GM12873 (cell line): ENCODE measurements at regions not wholly inside any gene's neighbourhood (a gene's known extent, or its start where the extent isn't known, plus 50 kb on each side); places are given as distances from the start of the nearest gene placed in this dataset.

Experiments used
- CTCF ChIP-seq: IDR thresholded peaks from 2 replicates; pipeline ENCODE4 v1.5.1; 2012; ENCODE audit warnings: low read depth, mild to moderate bottlenecking, moderate library complexity, low read length, control low read depth; ENCODE audit not compliant: insufficient read depth; ENCODE audit errors: missing control alignments

- no peak for TF ChIP-seq CTCF
Measured at GRCh38 chr13:74289861-74290773, 155.9 kb upstream of the KLF12 start.

DNA sequence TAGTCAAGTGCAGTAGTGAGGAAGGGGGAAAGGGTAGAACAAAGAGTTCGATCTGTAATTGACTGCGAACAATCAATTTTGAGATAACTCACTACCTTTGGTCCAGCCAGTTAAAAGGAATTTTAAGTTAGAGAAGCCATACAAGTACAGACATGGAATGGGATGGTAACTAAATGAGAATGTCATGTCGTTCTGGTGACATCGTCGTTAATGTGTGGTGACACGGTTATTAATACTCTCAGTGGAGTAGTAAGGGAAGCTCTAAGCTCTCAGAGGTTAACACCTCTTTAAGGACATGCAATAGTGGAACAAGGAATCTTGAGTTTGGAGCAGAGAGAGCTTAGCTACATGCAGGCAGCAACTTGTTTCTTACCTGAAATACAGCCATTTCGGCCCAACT lies 154.9 kb upstream of the KLF12 start:
- TF ChIP-seq CTCF: no peak

GRCh38 chr13:74288361-74288911 lies 154.2 kb upstream of the KLF12 start:
- TF ChIP-seq CTCF: no peak

GRCh38 chr13:74287724-74288169 lies 153.5 kb upstream of the KLF12 start:
- TF ChIP-seq CTCF: no peak

DNA sequence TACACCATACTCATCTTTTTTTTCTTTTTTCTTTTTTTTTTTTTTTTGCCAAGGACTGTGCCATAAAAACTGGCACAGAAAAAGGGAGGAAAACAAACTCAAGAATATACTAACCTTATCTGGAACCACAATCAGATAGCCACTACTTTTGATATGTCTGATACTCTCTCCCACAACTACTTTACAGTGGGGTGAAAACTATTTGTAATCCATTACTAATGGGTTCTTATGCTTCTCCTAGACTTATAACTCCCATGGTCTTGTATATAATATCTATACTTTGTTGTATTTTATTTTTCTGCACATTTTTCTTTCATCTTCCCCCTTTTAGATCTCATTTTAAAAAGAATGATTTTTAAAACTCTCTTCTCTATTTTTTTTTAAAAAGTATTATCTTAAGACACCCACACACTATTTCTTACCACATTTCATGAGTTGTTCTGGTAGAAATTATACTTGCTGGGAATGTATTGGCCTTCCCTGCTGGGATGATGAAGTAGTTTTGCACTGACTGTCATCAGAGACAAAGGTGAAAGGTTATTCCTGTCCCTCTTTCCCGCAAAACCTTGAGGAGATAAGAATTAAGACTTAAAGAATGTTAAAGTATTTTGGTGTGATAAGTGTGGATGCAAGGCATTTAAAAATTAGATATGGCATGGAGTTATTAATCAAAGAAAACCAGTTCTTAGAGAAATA lies 146.7 kb upstream of the KLF12 start:
- no peak for TF ChIP-seq CTCF

GRCh38 chr13:74280093-74280794 lies 146.0 kb upstream of the KLF12 start:
- TF ChIP-seq CTCF: no peak
